GM18505 (cell line): ENCODE measurements at regions not wholly inside any gene's neighbourhood (a gene's known extent, or its start where the extent isn't known, plus 50 kb on each side); places are given as distances from the start of the nearest gene placed in this dataset.

ENCODE experiments used
- ATAC-seq: cut with Tn5 transposase; IDR thresholded peaks from one replicate; pipeline ENCODE4 v1.9.1; 2021; ENCODE audit not compliant: unreplicated experiment
- POLR2A ChIP-seq: IDR thresholded peaks from 4 replicates; pipeline ENCODE4 v1.6.1; 2011; ENCODE audit warnings: borderline replicate concordance; ENCODE audit not compliant: insufficient read depth, insufficient read length; ENCODE audit errors: extremely low read depth

- no peak for ATAC-seq
- TF ChIP-seq POLR2A, result no peak
Observed at GRCh38 chr3:154034797-154035330, 86.3 kb upstream of the ARHGEF26 start.

GRCh38 chr3:154040283-154040682, 80.9 kb upstream of the ARHGEF26 start:
- TF ChIP-seq POLR2A, result no peak
- peak; percentile 64 for ATAC-seq

GRCh38 chr3:154044671-154045070, 76.5 kb upstream of the ARHGEF26 start:
- TF ChIP-seq POLR2A, result no peak
- ATAC-seq, result no peak

GRCh38 chr3:154050216-154050615, 71.0 kb upstream of the ARHGEF26 start:
- no peak for TF ChIP-seq POLR2A
- ATAC-seq, result no peak

GRCh38 chr3:154050766-154051165, 70.4 kb upstream of the ARHGEF26 start:
- no peak for TF ChIP-seq POLR2A
- no peak for ATAC-seq

- TF ChIP-seq POLR2A, result no peak
Observed at GRCh38 chr3:154059833-154060232, 61.4 kb upstream of the ARHGEF26 start.

GRCh38 chr3:154060238-154061000, 60.8 kb upstream of the ARHGEF26 start:
- ATAC-seq, result no peak
- TF ChIP-seq POLR2A, result no peak

More at GRCh38 chr3:154059833-154060232, 61.4 kb upstream of the ARHGEF26 start:
- ATAC-seq, result no peak

- TF ChIP-seq POLR2A, result no peak
- ATAC-seq, result no peak
Observed at GRCh38 chr3:154061001-154061370, 60.2 kb upstream of the ARHGEF26 start.

GRCh38 chr3:154062513-154062912, 58.7 kb upstream of the ARHGEF26 start:
- no peak for TF ChIP-seq POLR2A
- ATAC-seq, result no peak

- no peak for ATAC-seq
- TF ChIP-seq POLR2A, result no peak
Observed at GRCh38 chr3:154071146-154071545, 50.0 kb upstream of the ARHGEF26 start.
